Neural progenitor cell (in vitro differentiated cells): ENCODE measurements at regions not wholly inside any gene's neighbourhood (a gene's known extent, or its start where the extent isn't known, plus 50 kb on each side); places are given as distances from the start of the nearest gene placed in this dataset.

Source experiments
- DNase-seq: peaks from one replicate; pipeline ENCODE4 v3.0.0-alpha.2; 2016; ENCODE audit warnings: low spot score
- H2AFZ ChIP-seq: fragments of 200-600 bp; sonication (generic); replicated peaks from 2 replicates; pipeline ENCODE4 v1.6.1; 2016; ENCODE audit warnings: antibody characterized with exemption
- H3F3A ChIP-seq: fragments of 200-600 bp; sonication (generic); 2 replicates; pipeline ENCODE4 v1.6.1; 2016; ENCODE audit warnings: antibody characterized with exemption, low read depth
- H3K27ac ChIP-seq: fragments of 200-600 bp; sonication (generic); 2 replicates; pipeline ENCODE4 v1.5.1; 2016; ENCODE audit warnings: mild to moderate bottlenecking
- H3K27me3 ChIP-seq: fragments of 200-600 bp; sonication (generic); 2 replicates; pipeline ENCODE4 v1.6.1; 2016; ENCODE audit warnings: mild to moderate bottlenecking, moderate library complexity
- H3K36me3 ChIP-seq: fragments of 200-600 bp; sonication (generic); 2 replicates; pipeline ENCODE4 v1.5.1; 2016
- H3K4me1 ChIP-seq: fragments of 200-600 bp; sonication (generic); 2 replicates; pipeline ENCODE4 v1.6.1; 2016; ENCODE audit warnings: mixed run types
- H3K4me2 ChIP-seq: fragments of 200-600 bp; sonication (generic); 2 replicates; pipeline ENCODE4 v1.6.1; 2016
- H3K4me3 ChIP-seq: fragments of 200-600 bp; sonication (generic); 2 replicates; pipeline ENCODE4 v1.5.1; 2016
- H3K79me2 ChIP-seq: fragments of 200-600 bp; sonication (generic); 2 replicates; pipeline ENCODE4 v1.6.1; 2016; ENCODE audit warnings: low read depth
- H3K9ac ChIP-seq: fragments of 200-600 bp; sonication (generic); 2 replicates; pipeline ENCODE4 v1.6.1; 2016
- H3K9me3 ChIP-seq: fragments of 200-600 bp; sonication (generic); 2 replicates; pipeline ENCODE4 v1.5.1; 2016; ENCODE audit warnings: low read depth
- H4K20me1 ChIP-seq: fragments of 200-600 bp; sonication (generic); 2 replicates; pipeline ENCODE4 v1.6.1; 2016; ENCODE audit warnings: low read depth
- H3K27ac Mint-ChIP-seq: 3 replicates; pipeline ENCODE4 v1.8.0; 2021; ENCODE audit warnings: mixed read lengths
- H3K27me3 Mint-ChIP-seq: 2 replicates; pipeline ENCODE4 v1.8.0; 2022; ENCODE audit warnings: low read depth, mild to moderate bottlenecking, inconsistent platforms, moderate library complexity, mixed read lengths; ENCODE audit not compliant: insufficient read depth
- H3K36me3 Mint-ChIP-seq: 3 replicates; pipeline ENCODE4 v1.8.0; 2021; ENCODE audit warnings: mixed read lengths
- H3K4me1 Mint-ChIP-seq: 3 replicates; pipeline ENCODE4 v1.8.0; 2021; ENCODE audit warnings: mixed read lengths
- H3K4me3 Mint-ChIP-seq: 3 replicates; pipeline ENCODE4 v1.8.0; 2021; ENCODE audit warnings: mild to moderate bottlenecking, moderate library complexity, mixed read lengths
- H3K9me3 Mint-ChIP-seq: 3 replicates; pipeline ENCODE4 v1.8.0; 2020; ENCODE audit warnings: mixed read lengths
- CTCF ChIP-seq: fragments of 200-600 bp; sonication (generic); IDR thresholded peaks from 2 replicates; pipeline ENCODE4 v1.5.1; 2017; ENCODE audit warnings: antibody characterized with exemption, mild to moderate bottlenecking
- EZH2 ChIP-seq: fragments of 200-600 bp; sonication (generic); IDR thresholded peaks from 2 replicates; pipeline ENCODE4 v1.6.1; 2017; ENCODE audit warnings: antibody characterized with exemption, mild to moderate bottlenecking, moderate library complexity
- EZH2phosphoT487 ChIP-seq: fragments of 200-600 bp; sonication (generic); IDR thresholded peaks from 2 replicates; pipeline ENCODE4 v1.6.1; 2017; ENCODE audit warnings: antibody characterized with exemption

GRCh38 chr14:29150659-29151058 is 384.1 kb downstream of the FOXG1 start:
- Mint-ChIP-seq H3K27me3 (no peaks in the 10 kb centered on the region), H3K4me3 (no peak overlapping the region), H3K27ac (no peak overlapping the region), H3K9me3 (no peaks in the 10 kb centered on the region), H3K36me3 (no peaks in the 10 kb centered on the region), H3K4me1 (no peaks in the 10 kb centered on the region)
- Histone ChIP-seq H3K79me2 (no peaks in the 10 kb centered on the region), H3K4me1 (no peaks in the 10 kb centered on the region), H3K9ac (no peak overlapping the region), H3K4me2 (no peak overlapping the region), H3K27ac (no peak overlapping the region), H3K36me3 (no peaks in the 10 kb centered on the region), H3K27me3 (no peaks in the 10 kb centered on the region), H2AFZ (no peak overlapping the region), H3K4me3 (no peak overlapping the region), H3K9me3 (peaks cover 6% of the 10 kb centered on the region), H3F3A (no peaks in the 10 kb centered on the region), H4K20me1 (no peaks in the 10 kb centered on the region)
- no peak for TF ChIP-seq CTCF
- no peak for TF ChIP-seq EZH2
- no peak for TF ChIP-seq EZH2phosphoT487
- DNase-seq: no peak

GRCh38 chr14:29156096-29156495 is 389.5 kb downstream of the FOXG1 start:
- no peak for DNase-seq
- H3K4me1 Mint-ChIP-seq: no peaks in the 10 kb centered on the region
- no peak for TF ChIP-seq CTCF
- no peak for TF ChIP-seq EZH2
- TF ChIP-seq EZH2phosphoT487: no peak
- H3K27ac Mint-ChIP-seq: no peak overlapping the region
- Histone ChIP-seq H3K4me3 (no peak overlapping the region), H3K27ac (no peak overlapping the region), H3K4me2 (no peak overlapping the region), H2AFZ (no peak overlapping the region), H3K9me3 (no peaks in the 10 kb centered on the region), H3F3A (no peaks in the 10 kb centered on the region), H4K20me1 (no peaks in the 10 kb centered on the region), H3K9ac (no peak overlapping the region), H3K36me3 (no peaks in the 10 kb centered on the region), H3K79me2 (no peaks in the 10 kb centered on the region), H3K4me1 (no peaks in the 10 kb centered on the region), H3K27me3 (no peaks in the 10 kb centered on the region)
- no peaks in the 10 kb centered on the region for H3K9me3 Mint-ChIP-seq
- H3K36me3 Mint-ChIP-seq: no peaks in the 10 kb centered on the region
- no peak overlapping the region for H3K4me3 Mint-ChIP-seq
- H3K27me3 Mint-ChIP-seq: no peaks in the 10 kb centered on the region

GRCh38 chr14:29161593-29161992 is 395.0 kb downstream of the FOXG1 start:
- no peak for DNase-seq
- TF ChIP-seq CTCF: no peak
- no peak for TF ChIP-seq EZH2phosphoT487
- no peak for TF ChIP-seq EZH2
- Mint-ChIP-seq H3K36me3 (no peaks in the 10 kb centered on the region), H3K9me3 (no peaks in the 10 kb centered on the region), H3K4me3 (no peak overlapping the region), H3K27ac (no peak overlapping the region), H3K27me3 (no peaks in the 10 kb centered on the region), H3K4me1 (no peaks in the 10 kb centered on the region)
- H3K4me1 ChIP-seq: no peaks in the 10 kb centered on the region
- no peak overlapping the region for H3K4me3 ChIP-seq
- no peak overlapping the region for H3K9ac ChIP-seq
- H3K79me2 ChIP-seq: no peaks in the 10 kb centered on the region
- H3K27ac ChIP-seq: no peak overlapping the region
- H3K9me3 ChIP-seq: peaks cover 9% of the 10 kb centered on the region
- H3F3A ChIP-seq: no peaks in the 10 kb centered on the region
- no peak overlapping the region for H3K4me2 ChIP-seq
- no peaks in the 10 kb centered on the region for H4K20me1 ChIP-seq
- no peak overlapping the region for H2AFZ ChIP-seq
- no peaks in the 10 kb centered on the region for H3K36me3 ChIP-seq
- no peaks in the 10 kb centered on the region for H3K27me3 ChIP-seq

GRCh38 chr14:29163109-29163508 is 396.5 kb downstream of the FOXG1 start:
- Mint-ChIP-seq H3K36me3 (no peaks in the 10 kb centered on the region), H3K4me1 (no peaks in the 10 kb centered on the region), H3K27me3 (no peaks in the 10 kb centered on the region), H3K27ac (no peak overlapping the region), H3K4me3 (no peak overlapping the region), H3K9me3 (no peaks in the 10 kb centered on the region)
- TF ChIP-seq CTCF: no peak
- TF ChIP-seq EZH2: no peak
- TF ChIP-seq EZH2phosphoT487: no peak
- H3K27me3 ChIP-seq: no peaks in the 10 kb centered on the region
- H3K4me2 ChIP-seq: no peak overlapping the region
- H3K9me3 ChIP-seq: peaks cover 9% of the 10 kb centered on the region
- H3K4me3 ChIP-seq: no peak overlapping the region
- H3K4me1 ChIP-seq: no peaks in the 10 kb centered on the region
- H3K79me2 ChIP-seq: no peaks in the 10 kb centered on the region
- DNase-seq: no peak
- H3F3A ChIP-seq: no peaks in the 10 kb centered on the region
- H3K27ac ChIP-seq: no peak overlapping the region
- no peak overlapping the region for H3K9ac ChIP-seq
- no peaks in the 10 kb centered on the region for H3K36me3 ChIP-seq
- H2AFZ ChIP-seq: no peak overlapping the region
- no peaks in the 10 kb centered on the region for H4K20me1 ChIP-seq
